Endodermal cell (in vitro differentiated cells): ENCODE measurements at regions not wholly inside any gene's neighbourhood (a gene's known extent, or its start where the extent isn't known, plus 50 kb on each side); places are given as distances from the start of the nearest gene placed in this dataset.

ENCODE experiments used
- DNase-seq: peaks from one replicate; pipeline ENCODE4 v3.0.0-alpha.2; 2017
- H3K27ac ChIP-seq: 2 replicates; pipeline ENCODE4 v1.5.1; 2013; ENCODE audit warnings: mild to moderate bottlenecking, low read depth, low read length, moderate library complexity
- H3K27me3 ChIP-seq: 2 replicates; pipeline ENCODE4 v1.6.1; 2013; ENCODE audit warnings: mild to moderate bottlenecking, low read length, moderate library complexity; ENCODE audit not compliant: insufficient read depth, control insufficient read depth, poor library complexity, severe bottlenecking
- H3K36me3 ChIP-seq: 2 replicates; pipeline ENCODE4 v1.7.0; 2013; ENCODE audit warnings: mild to moderate bottlenecking, low read length, moderate library complexity; ENCODE audit not compliant: control insufficient read depth, insufficient read depth
- H3K4me1 ChIP-seq: one replicate; pipeline ENCODE4 v1.7.0; 2013; ENCODE audit warnings: low read length; ENCODE audit not compliant: control insufficient read depth, insufficient read depth
- H3K4me3 ChIP-seq: 2 replicates; pipeline ENCODE4 v1.5.1; 2013; ENCODE audit warnings: mild to moderate bottlenecking, low read length, moderate library complexity
- H3K9ac ChIP-seq: 2 replicates; pipeline ENCODE4 v1.6.1; 2013; ENCODE audit warnings: mild to moderate bottlenecking, low read length, moderate library complexity; ENCODE audit not compliant: poor library complexity, severe bottlenecking; ENCODE audit errors: extremely low read depth
- H3K9me3 ChIP-seq: 2 replicates; pipeline ENCODE4 v1.6.1; 2013; ENCODE audit warnings: mild to moderate bottlenecking, low read length, moderate library complexity; ENCODE audit not compliant: control insufficient read depth
- H3K27ac Mint-ChIP-seq: 2 replicates; pipeline ENCODE4 v1.8.0; 2020; ENCODE audit warnings: mixed read lengths
- H3K27me3 Mint-ChIP-seq: 2 replicates; pipeline ENCODE4 v1.8.0; 2021; ENCODE audit warnings: mild to moderate bottlenecking, mixed read lengths; ENCODE audit not compliant: insufficient read depth
- H3K36me3 Mint-ChIP-seq: 2 replicates; pipeline ENCODE4 v1.8.0; 2020; ENCODE audit warnings: low read depth, mixed read lengths
- H3K4me1 Mint-ChIP-seq: 2 replicates; pipeline ENCODE4 v1.8.0; 2020; ENCODE audit warnings: mixed read lengths
- H3K4me3 Mint-ChIP-seq: 2 replicates; pipeline ENCODE4 v1.8.0; 2020; ENCODE audit warnings: mild to moderate bottlenecking, moderate library complexity, mixed read lengths
- H3K9me3 Mint-ChIP-seq: 2 replicates; pipeline ENCODE4 v1.8.0; 2020; ENCODE audit warnings: mild to moderate bottlenecking, mixed read lengths
- CTCF ChIP-seq: fragments of 200-600 bp; sonication (generic); conservative IDR thresholded peaks from 2 replicates; pipeline ENCODE4 v1.5.0; 2021; ENCODE audit warnings: antibody characterized with exemption, mild to moderate bottlenecking
- WGBS, 2 experiments: methylation state at CpG; one replicate each; pipeline versions ENCODE4 v1.1.5 to v1.1.7; 2013; ENCODE audit warnings: missing lambda C conversion rate in 2 of 2, mixed read lengths in 1 of 2; ENCODE audit not compliant: insufficient coverage in 1 of 2, insufficient read length in 1 of 2; 5-methylcytosine and 5-hydroxymethylcytosine counted together

DNA sequence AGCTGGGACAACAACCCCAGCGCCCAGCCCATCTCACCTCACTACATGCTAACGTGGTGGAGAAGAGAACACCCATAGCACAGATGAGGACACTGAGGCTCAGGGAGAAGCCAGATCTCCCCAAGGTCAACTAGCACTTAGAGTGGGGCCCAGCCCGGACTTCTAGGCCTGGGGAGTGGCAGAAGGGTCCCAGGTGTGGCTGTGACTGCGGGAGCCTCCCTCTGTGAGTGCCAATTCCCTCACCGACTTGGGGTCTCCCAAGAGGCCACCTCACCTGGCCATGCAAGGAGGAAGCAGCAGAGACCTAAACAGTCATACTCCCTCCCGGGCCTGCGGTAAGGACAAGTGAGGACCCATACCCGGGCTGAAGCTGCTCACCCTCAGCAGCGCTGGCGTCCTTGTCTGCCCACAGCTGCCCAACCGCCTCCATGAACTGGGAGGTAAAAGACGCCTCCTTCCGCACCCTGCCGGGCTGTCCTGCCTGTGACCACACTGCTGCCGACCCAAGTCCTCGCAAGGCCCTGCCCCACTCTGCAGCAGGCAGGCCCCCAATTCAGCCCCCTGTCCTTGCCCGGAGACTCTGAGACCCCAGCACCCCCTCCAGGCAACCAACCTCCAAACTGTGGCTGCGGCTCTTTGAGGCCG, 93.2 kb upstream of the RTL6 start:
- Mint-ChIP-seq H3K4me3 (no peak overlapping the region), H3K36me3 (no peaks in the 10 kb centered on the region), H3K27me3 (no peaks in the 10 kb centered on the region), H3K9me3 (peaks cover 18% of the 10 kb centered on the region), H3K27ac (no peak overlapping the region), H3K4me1 (peaks cover 9% of the 10 kb centered on the region)
- TF ChIP-seq CTCF = no peak
- Histone ChIP-seq H3K9me3 (no peaks in the 10 kb centered on the region), H3K9ac (no peak overlapping the region), H3K36me3 (no peaks in the 10 kb centered on the region), H3K27ac (no peak overlapping the region), H3K4me3 (no peak overlapping the region), H3K4me1 (no peaks in the 10 kb centered on the region), H3K27me3 (no peaks in the 10 kb centered on the region)
- 86 to 87% methylated on average over 7 to 19 of the region's 19 CpGs for WGBS, 2 experiments
- no peak for DNase-seq

GRCh38 chr22:44590291-44590690, 92.3 kb upstream of the RTL6 start:
- no peak for TF ChIP-seq CTCF
- H3K9me3 Mint-ChIP-seq = peaks cover 18% of the 10 kb centered on the region
- no peak overlapping the region for H3K4me3 Mint-ChIP-seq
- no peaks in the 10 kb centered on the region for H3K36me3 Mint-ChIP-seq
- no peaks in the 10 kb centered on the region for H3K27me3 ChIP-seq
- no peaks in the 10 kb centered on the region for H3K4me1 ChIP-seq
- 86 to 93% methylated on average over 4 to 13 of the region's 13 CpGs for WGBS, 2 experiments
- no peak for DNase-seq
- H3K9me3 ChIP-seq = no peaks in the 10 kb centered on the region
- peaks cover 4% of the 10 kb centered on the region for H3K4me1 Mint-ChIP-seq
- no peaks in the 10 kb centered on the region for H3K36me3 ChIP-seq
- H3K9ac ChIP-seq = no peak overlapping the region
- no peak overlapping the region for H3K4me3 ChIP-seq
- H3K27ac ChIP-seq = no peak overlapping the region
- H3K27ac Mint-ChIP-seq = no peak overlapping the region
- H3K27me3 Mint-ChIP-seq = no peaks in the 10 kb centered on the region

DNA sequence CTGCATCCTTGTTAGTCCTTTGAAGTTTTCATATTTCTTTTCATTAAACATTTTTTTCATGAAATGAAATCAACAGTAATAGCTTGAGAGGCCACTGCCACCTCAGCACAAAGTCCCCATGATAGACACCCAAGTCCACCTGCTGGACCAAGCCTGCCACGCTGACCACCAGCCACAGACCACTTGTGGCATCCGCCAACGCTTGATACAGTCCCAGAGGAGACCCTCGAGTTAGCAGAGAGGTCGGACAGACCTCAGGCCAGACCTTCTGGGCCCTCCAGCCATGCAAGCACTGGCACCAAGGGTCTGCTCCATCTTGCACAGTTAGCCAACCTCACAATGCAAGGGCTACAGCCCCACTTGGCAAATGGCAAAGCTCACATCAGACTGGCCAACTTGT, 91.8 kb upstream of the RTL6 start:
- H3K9me3 ChIP-seq = no peaks in the 10 kb centered on the region
- Mint-ChIP-seq H3K27ac (no peak overlapping the region), H3K4me1 (peaks cover under 1% of the 10 kb centered on the region), H3K4me3 (no peak overlapping the region), H3K36me3 (no peaks in the 10 kb centered on the region), H3K27me3 (no peaks in the 10 kb centered on the region), H3K9me3 (peaks cover 18% of the 10 kb centered on the region)
- no peak for DNase-seq
- TF ChIP-seq CTCF = no peak
- H3K36me3 ChIP-seq = no peaks in the 10 kb centered on the region
- no peak overlapping the region for H3K4me3 ChIP-seq
- no peaks in the 10 kb centered on the region for H3K4me1 ChIP-seq
- H3K9ac ChIP-seq = no peak overlapping the region
- no peak overlapping the region for H3K27ac ChIP-seq
- H3K27me3 ChIP-seq = no peaks in the 10 kb centered on the region
- WGBS, 2 experiments = 90% methylated on average over 5 of the region's 5 CpGs; no CpG with 5 or more reads in 1 of the 2 experiments
